ENCODE measurements at regions not wholly inside any gene's neighbourhood (a gene's known extent, or its start where the extent isn't known, plus 50 kb on each side); places are given as distances from the start of the nearest gene placed in this dataset.
"Not testable (repeated sequence)": the region's sequence is repeated elsewhere in the genome, so short reads cannot be mapped to it uniquely, and the experiment has no call there.

- no peak for DNase-seq (ENCODE audit: low read depth)
These were observed 157.9 kb upstream of the NTRK2 start for GRCh38 chr9:84511651-84512050.

DNA sequence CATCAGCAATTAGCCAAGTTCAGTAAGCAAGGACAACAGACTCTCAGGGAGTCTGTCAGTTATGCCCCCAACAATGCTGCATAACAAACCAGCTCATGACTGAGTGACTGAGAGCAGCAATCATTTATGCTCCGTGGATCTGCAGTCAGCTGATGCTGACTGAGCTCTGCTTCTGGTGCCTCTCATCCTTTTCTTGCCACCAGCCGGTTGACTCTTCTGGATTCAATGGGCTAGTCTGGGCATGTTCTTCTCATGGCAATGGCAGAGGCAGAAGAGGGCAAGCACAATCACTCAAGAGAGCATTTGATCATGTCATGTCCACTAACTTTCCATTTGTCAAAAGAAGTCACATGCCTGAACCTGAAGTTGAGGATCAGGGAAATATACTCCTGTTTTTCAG is 157.0 kb upstream of the NTRK2 start:
- DNase-seq (ENCODE audit: low read depth) = no peak

GRCh38 chr9:84513473-84513872 is 156.1 kb upstream of the NTRK2 start:
- DNase-seq (ENCODE audit: low read depth) = no peak

- no peak for DNase-seq (ENCODE audit: low read depth)
These were observed 155.6 kb upstream of the NTRK2 start for GRCh38 chr9:84513979-84514378.

GRCh38 chr9:84514421-84514820 is 155.1 kb upstream of the NTRK2 start:
- DNase-seq (ENCODE audit: low read depth) = no peak

GRCh38 chr9:84517026-84517425 is 152.5 kb upstream of the NTRK2 start:
- DNase-seq (ENCODE audit: low read depth) = no peak

DNA sequence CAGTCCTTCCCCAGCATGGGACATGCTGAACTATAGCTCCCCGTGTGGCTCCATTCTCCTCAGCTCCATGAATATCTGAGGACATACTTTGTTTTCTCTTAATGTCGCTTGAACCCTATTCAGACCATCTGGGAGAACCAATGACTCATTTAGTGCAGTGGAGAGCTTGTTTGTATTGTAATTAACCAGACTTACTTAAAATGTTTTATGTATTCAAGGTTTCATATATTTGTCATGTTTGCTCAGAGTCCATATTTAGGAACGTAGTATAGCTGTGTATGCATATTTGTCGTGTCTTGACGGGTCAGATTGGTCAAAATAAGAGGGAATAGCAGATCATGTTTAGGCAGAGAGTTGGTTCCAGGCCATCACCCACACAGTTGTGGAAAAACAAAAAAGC is 150.1 kb upstream of the NTRK2 start:
- no peak for DNase-seq (ENCODE audit: low read depth)

DNA sequence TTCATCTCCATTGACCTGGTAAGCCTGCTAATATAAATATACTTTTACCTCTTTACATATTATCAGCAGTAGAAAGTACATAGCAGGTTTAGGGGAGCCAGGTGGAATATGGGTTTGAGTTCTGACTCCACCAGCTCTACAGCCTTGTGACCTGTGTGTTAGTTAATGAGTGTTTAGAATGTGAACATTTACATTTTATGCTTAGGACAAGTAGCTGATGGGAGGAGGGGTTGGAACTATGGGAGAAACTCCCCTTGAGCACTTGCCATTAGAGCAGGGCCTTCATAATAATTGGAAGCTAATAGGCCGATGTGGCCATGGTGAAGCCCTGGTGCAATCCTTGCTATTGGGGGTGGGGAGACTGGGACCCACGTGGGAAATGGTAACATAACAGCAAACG is 148.3 kb upstream of the NTRK2 start:
- DNase-seq (ENCODE audit: low read depth) = no peak

GRCh38 chr9:84526211-84526610 is 143.3 kb upstream of the NTRK2 start:
- not testable (repeated sequence) for DNase-seq (ENCODE audit: low read depth)

- DNase-seq (ENCODE audit: low read depth) = not testable (repeated sequence)
These were observed 142.3 kb upstream of the NTRK2 start for GRCh38 chr9:84527060-84527720.

DNA sequence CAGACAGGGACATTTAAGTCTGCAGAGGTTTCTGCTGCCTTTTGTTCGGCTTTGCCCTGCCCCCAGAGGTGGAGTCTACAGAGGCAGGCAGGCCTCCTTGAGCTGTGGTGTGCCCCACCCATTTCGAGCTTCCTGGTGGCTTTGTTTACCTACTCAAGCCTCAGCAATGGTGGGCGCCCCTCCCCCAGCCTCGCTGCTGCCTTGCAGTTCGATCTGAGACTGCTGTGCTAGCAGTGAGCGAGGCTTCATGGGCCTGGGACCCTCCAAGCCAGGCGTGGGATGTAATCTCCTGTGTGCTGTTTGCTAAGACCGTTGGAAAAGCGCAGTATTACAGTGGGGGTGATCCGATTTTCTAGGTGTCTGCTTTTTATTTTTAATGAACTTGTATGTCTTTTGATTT is 133.6 kb upstream of the NTRK2 start:
- not testable (repeated sequence) for DNase-seq (ENCODE audit: low read depth)

DNA sequence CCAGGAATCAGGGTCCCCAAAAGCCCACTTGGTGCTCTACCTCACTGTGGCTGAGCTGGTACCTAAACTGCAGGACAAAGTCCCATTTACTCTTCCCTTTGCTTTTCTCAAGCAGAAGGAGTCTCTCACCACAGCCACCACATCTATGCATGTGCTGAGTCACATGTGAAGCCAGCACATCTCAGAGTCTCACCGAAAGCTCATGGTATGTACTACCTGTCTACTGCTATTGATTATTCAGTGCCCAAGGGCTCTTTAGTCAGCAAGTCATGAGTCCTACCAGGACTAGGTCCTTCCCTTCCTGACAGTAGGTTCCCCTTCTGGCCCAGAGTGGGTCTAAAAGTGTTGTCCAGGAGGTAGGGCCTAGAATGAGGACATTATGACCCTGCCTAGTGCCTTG is 130.7 kb upstream of the NTRK2 start:
- DNase-seq (ENCODE audit: low read depth) = no peak

- DNase-seq (ENCODE audit: low read depth) = no peak
These were observed 127.0 kb upstream of the NTRK2 start for GRCh38 chr9:84542554-84542953.

GRCh38 chr9:84554069-84554664 is 115.4 kb upstream of the NTRK2 start:
- no peak for DNase-seq (ENCODE audit: low read depth)

GRCh38 chr9:84556556-84556955 is 113.0 kb upstream of the NTRK2 start:
- DNase-seq (ENCODE audit: low read depth) = no peak

GRCh38 chr9:84557751-84558150 is 111.8 kb upstream of the NTRK2 start:
- no peak for DNase-seq (ENCODE audit: low read depth)

- DNase-seq (ENCODE audit: low read depth) = no peak
These were observed 105.8 kb upstream of the NTRK2 start for GRCh38 chr9:84563691-84564090.

- DNase-seq (ENCODE audit: low read depth) = no peak
These were observed 101.7 kb upstream of the NTRK2 start for GRCh38 chr9:84567805-84568204.

- DNase-seq (ENCODE audit: low read depth) = no peak
These were observed 98.9 kb upstream of the NTRK2 start for GRCh38 chr9:84570482-84571154.

GRCh38 chr9:84573083-84573482 is 96.4 kb upstream of the NTRK2 start:
- no peak for DNase-seq (ENCODE audit: low read depth)

DNA sequence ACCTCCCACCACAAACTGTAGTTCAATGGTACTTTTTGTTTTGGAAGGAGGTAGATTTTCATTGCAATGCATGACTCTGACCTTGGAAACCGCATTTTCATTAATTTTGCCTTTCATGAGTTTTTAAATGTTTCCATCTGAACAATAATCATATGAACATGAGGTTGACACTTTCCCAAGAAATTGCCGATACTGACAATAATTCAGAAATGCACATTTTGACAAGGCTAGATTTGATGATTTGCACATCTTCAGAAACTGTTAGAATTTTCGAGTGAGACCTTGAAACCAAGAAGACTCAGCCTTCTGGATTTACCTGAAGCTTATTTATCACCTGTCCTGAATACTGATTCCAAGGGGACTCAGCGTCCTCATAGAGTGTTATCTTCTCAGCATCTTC is 93.8 kb upstream of the NTRK2 start:
- no peak for DNase-seq (ENCODE audit: low read depth)

GRCh38 chr9:84583866-84584265 is 85.7 kb upstream of the NTRK2 start:
- DNase-seq (ENCODE audit: low read depth) = no peak

DNA sequence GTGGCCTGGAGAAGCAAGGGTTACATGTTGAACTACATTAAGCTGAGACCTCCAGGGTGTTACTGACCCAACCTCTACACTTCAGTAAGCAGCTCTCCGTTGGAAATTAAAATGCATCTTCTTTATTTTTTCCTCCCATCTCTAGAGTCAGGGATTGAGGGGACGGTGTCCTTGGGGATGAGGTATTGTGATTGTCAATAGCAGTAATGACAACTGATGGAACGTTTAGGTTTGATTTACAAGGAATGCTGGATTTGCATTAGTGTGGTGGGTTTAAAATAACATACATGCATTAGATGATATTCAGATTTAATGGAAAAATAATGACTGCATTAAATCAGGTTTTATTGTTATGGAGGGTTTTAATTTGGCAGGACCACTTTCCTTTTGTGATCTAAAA is 82.9 kb upstream of the NTRK2 start:
- no peak for DNase-seq (ENCODE audit: low read depth)

DNA sequence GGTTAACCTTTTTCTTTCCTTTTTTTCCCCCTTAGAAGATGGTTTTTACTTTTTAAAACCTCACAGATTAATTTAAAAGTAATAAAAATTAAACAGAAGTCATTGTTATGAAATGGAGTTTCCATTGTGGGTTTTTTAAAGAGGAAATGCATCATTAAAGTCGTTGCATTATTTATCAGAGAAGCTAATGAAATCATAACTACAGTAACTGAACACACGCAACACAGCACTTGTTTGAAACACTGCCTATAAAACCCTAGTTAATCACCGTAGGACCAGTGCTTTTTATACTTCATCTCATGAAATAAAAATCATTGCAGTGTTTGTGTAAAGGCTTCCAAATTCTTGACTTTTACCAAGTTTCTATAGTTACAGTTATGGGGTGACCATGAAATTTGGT is 82.4 kb upstream of the NTRK2 start:
- no peak for DNase-seq (ENCODE audit: low read depth)
